Vagina (tissue), 2 donors: ENCODE measurements at regions not wholly inside any gene's neighbourhood (a gene's known extent, or its start where the extent isn't known, plus 50 kb on each side); places are given as distances from the start of the nearest gene placed in this dataset.

Source experiments
- POLR2A ChIP-seq, 2 donors: fragments of 450-650 bp; IDR thresholded peaks; one replicate each; pipeline ENCODE4 v1.6.1; 2017; ENCODE audit warnings: antibody characterized with exemption in 2 of 2, mild to moderate bottlenecking in 2 of 2, moderate library complexity in 2 of 2
- POLR2AphosphoS5 ChIP-seq, 2 donors: sonication (generic); formaldehyde crosslinking; IDR thresholded peaks; one replicate each; pipeline ENCODE4 v1.9.0; 2017; ENCODE audit warnings: antibody characterized with exemption in 2 of 2, mild to moderate bottlenecking in 2 of 2, low read depth in 1 of 2; ENCODE audit not compliant: insufficient read depth in 1 of 2
- TF ChIP-seq, protein P1 (sequence below), 3 experiments: fragments of 450-650 bp in 2 of 3; fragments of 200-600 bp in 1 of 3; sonication (generic) in 1 of 3; IDR thresholded peaks; one replicate each; pipeline ENCODE4 v1.5.1; 2017 to 2019; ENCODE audit warnings: antibody characterized with exemption in 3 of 3, mild to moderate bottlenecking in 2 of 3, moderate library complexity in 2 of 3

DNA sequence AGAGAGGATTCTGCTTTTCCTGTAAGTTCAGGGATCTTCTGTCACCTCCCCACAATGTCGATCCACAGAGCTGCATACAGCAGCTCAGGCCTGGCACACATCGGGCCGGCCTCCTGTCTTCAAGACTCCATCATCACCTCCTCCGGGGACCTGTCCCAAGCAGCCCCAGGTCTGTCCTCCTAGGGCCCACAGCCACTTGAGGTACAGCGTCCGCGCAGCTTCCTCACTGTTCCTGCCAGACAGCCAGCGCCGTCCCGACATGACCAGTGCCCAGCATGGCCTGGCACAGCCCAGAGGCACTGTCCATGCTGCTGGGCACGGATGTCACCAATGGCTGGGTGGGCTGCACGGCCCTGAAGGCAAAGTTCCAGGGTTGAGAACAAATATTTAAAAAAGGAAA, 101.6 kb downstream of the DLL1 start:
- TF ChIP-seq POLR2A (IDR thresholded peaks at IDR 0.05) (no peak), POLR2AphosphoS5 (IDR thresholded peaks at IDR 0.05; ENCODE audit: insufficient read depth in 1 of 2, low read depth in 1 of 2) (no peak)
- TF ChIP-seq, protein P1, sequence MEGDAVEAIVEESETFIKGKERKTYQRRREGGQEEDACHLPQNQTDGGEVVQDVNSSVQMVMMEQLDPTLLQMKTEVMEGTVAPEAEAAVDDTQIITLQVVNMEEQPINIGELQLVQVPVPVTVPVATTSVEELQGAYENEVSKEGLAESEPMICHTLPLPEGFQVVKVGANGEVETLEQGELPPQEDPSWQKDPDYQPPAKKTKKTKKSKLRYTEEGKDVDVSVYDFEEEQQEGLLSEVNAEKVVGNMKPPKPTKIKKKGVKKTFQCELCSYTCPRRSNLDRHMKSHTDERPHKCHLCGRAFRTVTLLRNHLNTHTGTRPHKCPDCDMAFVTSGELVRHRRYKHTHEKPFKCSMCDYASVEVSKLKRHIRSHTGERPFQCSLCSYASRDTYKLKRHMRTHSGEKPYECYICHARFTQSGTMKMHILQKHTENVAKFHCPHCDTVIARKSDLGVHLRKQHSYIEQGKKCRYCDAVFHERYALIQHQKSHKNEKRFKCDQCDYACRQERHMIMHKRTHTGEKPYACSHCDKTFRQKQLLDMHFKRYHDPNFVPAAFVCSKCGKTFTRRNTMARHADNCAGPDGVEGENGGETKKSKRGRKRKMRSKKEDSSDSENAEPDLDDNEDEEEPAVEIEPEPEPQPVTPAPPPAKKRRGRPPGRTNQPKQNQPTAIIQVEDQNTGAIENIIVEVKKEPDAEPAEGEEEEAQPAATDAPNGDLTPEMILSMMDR (IDR thresholded peaks at IDR 0.05), result no peak
